KG1 (cell line): ENCODE measurements at regions not wholly inside any gene's neighbourhood (a gene's known extent, or its start where the extent isn't known, plus 50 kb on each side); places are given as distances from the start of the nearest gene placed in this dataset.

Source experiments
- DNase-seq: peaks from one replicate; lab custom pipeline; 2025; lab: John Stamatoyannopoulos, UW

DNA sequence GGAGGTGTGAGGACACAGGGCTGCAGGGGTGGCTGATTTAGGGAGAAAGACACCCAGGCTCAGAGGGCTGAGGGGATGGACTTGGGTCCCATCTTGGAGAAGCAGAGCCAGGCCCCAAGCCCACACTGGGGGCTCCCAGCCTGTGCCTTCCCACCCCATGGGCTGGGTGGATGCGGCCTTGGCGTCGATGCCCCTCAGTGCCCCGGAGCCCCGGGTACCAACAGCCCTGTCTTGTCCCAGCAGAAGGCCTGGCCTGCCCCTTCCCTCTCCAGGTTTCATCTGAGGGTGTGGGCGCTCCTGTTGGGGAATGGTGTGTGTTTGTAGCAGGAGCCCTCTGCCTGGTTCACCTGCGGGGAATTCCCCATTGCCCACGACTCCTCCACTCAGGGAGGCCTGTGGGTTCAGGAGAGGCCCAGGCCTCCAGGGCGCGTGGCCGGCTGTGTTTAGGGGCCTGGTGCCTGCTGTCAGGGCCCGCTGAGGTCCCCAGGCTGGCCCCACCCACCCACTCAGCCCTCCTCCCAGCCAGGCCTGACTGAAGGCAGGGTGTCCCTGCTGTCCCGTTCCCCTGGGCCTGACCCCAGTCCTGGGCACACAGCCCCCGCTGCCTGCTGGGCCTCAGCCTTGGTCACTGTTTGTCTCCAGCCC, 51.1 kb upstream of the BEGAIN start:
- no peak for DNase-seq

- no peak for DNase-seq
Measured at GRCh38 chr14:100639280-100639679, 52.1 kb upstream of the BEGAIN start.

GRCh38 chr14:100640471-100641273, 53.5 kb upstream of the BEGAIN start:
- peak; percentile 81 for DNase-seq

DNA sequence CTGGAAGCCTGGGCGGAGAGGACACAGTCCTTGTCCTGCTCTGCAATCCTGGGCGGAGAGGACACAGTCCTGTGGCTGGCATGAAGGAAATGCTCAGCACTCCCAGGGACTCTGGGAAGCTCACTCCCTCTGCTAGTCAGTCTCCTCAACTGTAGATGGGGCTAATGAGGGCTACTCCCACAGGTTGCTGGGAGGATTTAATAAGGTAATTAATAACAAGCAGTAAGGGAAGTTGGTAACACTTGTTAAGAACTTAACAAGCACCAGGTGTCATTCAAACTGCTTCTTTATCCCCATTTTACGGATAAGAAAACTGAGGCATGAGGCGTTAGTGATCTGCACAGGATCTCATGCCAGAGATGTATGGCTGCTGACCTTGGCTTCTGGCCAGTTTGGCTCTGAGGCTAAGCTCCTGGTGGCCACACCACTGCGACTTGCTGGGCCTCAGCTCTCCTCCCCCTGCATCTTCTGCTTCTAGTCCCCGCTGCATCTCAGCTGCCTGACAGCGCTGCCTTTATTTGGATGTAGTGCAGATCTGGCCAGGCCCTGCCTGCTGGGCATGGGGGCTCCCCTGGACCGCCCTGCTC, 54.1 kb upstream of the BEGAIN start:
- DNase-seq, result no peak

GRCh38 chr14:100643426-100643825, 56.2 kb upstream of the BEGAIN start:
- DNase-seq, result no peak

DNA sequence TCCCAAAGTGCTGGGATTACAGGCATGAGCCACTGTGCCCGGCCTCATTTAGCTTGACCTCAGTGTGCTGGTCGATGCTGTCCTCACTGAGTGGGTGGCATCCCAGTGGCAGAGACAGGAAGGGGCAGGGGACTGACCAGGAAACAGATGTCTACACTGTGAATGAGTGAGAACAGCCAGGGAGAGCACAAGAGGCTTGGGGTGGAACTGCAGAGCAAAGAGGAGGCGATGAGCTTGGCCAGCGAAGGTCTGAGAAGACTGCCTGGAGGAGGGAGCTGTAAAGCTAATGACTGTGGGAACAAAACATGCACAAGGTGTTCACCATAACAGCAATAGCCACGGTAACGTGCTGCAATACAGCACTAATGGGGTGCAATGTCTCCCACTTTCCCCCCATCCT, 57.2 kb upstream of the BEGAIN start:
- no peak for DNase-seq

- DNase-seq, result no peak
Measured at GRCh38 chr14:100644784-100645183, 57.6 kb upstream of the BEGAIN start.

DNA sequence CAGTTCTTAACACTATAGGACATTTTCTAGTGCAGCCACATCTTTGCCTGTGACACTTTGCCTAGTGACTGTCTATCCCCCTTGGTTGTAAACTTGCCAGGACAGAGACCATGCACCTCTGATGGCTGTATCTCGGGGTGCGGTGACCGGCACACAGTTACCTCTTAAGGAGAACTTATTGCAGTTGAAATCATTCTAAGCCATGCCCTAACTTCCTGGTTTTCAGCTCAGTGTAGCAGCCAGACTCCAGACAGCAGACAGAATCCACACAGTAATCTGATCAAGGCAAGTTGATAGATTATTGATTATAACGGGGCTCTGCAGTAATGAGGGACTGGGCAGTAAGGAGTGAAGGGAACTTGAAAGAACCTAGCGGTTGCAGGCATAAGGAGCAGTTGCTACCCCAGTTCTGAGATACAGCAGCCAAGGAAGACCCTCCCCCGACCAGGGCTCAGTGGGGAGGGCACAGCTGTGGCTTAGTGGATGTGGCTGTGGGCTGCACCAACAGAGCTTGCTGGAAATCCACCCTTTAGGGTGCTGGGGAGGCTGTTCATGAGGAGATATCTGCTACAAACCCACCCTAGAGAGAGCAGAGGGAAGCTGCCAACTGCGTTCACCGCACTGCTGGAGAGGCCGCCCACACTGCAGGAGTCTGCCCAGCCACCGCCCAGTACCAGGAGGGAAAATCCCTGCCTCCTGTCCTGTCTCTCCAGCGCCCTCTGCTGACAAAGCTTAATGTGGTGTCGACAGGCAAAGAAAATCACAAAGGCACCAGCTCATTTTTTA, 58.2 kb upstream of the BEGAIN start:
- DNase-seq, result peak; percentile 74

DNA sequence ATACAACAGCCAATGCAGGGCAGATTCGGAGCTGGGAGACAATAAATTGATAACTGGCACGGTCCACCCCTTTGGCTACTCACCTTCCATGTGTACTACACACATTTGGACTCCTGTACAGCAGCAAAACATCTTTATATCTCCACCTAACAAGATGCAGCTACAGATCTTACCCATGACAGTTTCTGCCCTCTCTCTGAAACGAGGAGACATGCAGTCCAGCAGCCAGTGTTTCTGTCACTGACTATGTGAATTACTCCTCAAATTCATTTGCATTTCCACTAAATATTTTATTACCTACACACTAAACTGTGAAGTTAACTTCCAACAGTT, 58.7 kb upstream of the BEGAIN start:
- DNase-seq, result no peak

DNA sequence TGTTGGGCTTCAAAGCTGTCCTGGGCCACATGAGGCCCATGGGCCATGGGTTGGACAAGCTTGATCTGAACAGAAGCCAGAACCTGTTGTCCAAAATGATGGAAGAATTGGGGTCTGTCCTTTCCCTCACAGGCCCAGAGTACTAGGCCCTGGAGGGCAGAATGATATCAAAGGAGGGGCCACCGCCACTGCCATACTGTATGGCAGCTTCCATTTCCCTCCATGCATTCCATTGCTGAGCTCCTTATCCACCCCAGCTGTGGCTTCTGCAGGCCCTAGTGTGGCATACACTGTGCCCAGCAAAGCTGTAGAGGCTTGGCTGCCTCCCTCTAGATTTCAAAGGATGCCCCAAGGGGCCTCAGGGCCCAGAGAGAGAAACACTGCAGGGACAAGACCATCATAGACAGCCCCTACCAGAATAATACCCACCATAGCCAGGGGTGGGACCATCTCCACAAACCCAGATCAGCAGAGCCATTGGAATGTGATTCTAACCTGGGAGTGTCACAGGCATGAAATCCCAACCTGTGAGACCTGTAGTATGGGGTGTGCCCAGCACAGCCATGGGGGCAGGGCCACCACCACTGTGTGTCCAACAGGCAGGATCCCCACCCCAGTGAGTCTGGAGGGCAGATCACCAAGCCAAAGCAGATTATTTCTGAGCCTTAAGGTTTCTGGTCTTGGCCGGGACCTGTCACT, 61.4 kb upstream of the BEGAIN start:
- no peak for DNase-seq

- no peak for DNase-seq
Measured at GRCh38 chr14:100649173-100649519, 61.9 kb upstream of the BEGAIN start.

DNA sequence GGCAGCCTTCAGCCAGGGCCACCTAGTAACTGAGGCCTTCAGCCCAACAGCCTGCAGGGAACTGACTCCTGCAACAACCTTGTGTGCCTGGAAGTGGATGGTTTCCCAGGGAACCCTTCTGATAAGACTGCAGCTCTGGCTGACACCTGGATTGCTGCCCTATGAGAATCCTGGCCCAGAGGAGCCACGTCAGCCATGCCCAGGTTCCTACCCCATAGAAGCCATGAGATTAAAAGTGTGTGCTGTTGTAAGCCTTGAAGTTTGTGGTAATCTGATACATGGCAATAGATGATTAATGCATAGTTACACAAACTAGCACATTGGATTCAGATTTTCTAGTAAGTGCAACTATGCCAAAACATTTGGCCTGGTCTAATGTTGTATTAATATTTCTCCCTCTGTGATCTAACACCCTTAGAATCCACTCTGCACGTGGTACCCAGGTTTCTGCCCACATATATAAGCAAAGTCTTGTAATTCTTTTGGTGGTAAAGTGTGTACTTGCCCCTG, 64.8 kb upstream of the BEGAIN start:
- no peak for DNase-seq

- no peak for DNase-seq
Measured at GRCh38 chr14:100652744-100653143, 65.5 kb upstream of the BEGAIN start.

GRCh38 chr14:100653409-100653808, 66.2 kb upstream of the BEGAIN start:
- no peak for DNase-seq

- DNase-seq, result no peak
Measured at GRCh38 chr14:100654025-100654813, 67.0 kb upstream of the BEGAIN start.

- DNase-seq, result no peak
Measured at GRCh38 chr14:100654814-100655740, 67.9 kb upstream of the BEGAIN start.

DNA sequence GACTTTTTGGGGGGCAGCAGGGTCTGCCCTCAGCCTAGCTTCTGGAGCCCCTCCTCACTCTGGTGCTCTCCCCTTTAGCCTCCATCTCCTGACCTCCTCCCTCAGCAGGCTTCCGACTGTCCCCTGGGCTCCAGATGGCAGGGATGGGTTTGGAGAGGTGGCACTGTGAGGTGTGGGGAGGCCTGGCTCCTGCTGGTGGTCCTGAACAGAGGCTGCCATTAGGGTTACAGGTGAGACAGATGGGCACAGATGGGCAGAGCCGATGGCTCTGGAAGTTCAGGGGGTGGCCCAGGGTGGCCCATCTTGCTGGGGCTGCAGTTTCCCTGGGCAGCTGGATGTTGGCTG, 68.5 kb upstream of the BEGAIN start:
- no peak for DNase-seq

DNA sequence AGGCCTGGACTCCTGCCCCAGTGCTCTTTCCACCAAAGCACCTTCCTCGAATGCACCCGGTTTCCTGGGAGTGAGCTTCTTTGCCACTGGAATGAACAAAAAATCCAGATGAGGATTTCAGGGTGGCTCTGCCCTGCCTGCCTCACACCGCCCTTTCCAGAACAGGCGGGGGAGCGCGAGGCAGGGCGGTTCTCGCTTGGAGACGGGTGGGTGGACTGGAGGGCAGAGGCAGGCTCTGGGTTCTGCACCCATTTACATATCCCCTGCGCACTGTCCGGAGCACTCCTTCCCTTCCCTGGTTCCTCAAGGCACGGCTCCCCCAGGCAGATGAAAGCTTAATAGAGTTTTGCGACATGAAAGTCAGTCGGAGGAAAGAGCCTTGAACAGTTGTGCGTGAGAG, 69.7 kb upstream of the DLK1 start:
- no peak for DNase-seq

DNA sequence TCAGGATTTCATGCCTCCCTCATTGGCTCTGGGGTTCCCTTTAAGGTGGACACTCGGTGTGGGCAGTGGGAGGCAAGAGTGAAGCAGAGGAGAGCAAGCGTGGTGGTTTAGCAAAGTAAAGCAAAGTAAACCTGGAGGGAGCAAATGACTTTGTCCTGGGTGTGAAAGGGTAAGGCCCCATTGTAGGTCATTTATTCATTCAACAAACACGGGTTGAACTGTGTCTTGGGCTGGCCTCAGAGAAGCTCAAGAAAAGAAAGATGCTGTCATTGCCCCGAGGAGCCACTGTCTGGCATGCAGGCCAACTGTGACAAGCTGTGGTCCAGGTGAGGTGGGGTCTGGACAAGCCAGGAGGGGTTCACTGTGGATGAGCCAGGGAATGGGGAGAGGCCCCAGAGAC, 68.9 kb upstream of the DLK1 start:
- no peak for DNase-seq
